ENCODE measurements at regions not wholly inside any gene's neighbourhood (a gene's known extent, or its start where the extent isn't known, plus 50 kb on each side); places are given as distances from the start of the nearest gene placed in this dataset.

DNA sequence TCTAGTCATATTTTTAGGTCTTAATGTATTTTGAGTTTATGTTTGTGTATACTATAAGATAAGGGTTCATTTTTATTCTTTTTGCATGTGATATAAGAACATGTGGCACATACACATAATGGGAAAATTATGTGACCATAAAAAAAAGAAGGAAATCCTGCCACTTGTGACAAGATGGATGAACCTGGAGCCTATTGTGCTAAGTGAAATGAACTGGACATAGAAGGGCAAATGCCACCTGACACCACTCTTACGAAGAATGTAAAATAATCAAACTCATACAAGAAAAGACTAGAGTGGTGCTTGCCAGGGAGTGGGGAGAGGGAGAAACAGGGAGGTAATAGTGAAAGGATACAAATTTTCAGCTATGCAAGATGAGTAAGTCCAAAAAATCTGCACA lies 126.1 kb downstream of the PLEKHG1 start:
- TF ChIP-seq EGR1 (IDR thresholded peaks at IDR 0.05), result no peak
- TF ChIP-seq YY1 (IDR thresholded peaks at IDR 0.05; ENCODE audit: low read depth), result 0 out of 2 replicates have a peak, but pooled peaks have one; percentile 49
- no peak for TF ChIP-seq REST (IDR thresholded peaks at IDR 0.05; ENCODE audit: low read depth)
- TF ChIP-seq EP300 (IDR thresholded peaks at IDR 0.05; ENCODE audit: borderline replicate concordance), result peak; percentile 85
- TF ChIP-seq TEAD4 (IDR thresholded peaks at IDR 0.05), result peak; percentile 55; the same call in 1 of the 2 replicates
- TF ChIP-seq TAF1 (IDR thresholded peaks at IDR 0.05; ENCODE audit: low read depth), result no peak
- TF ChIP-seq NFIC (IDR thresholded peaks at IDR 0.05), result peak; percentile 51
- TF ChIP-seq MAX (IDR thresholded peaks at IDR 0.05), result no peak
- TF ChIP-seq CREB1 (IDR thresholded peaks at IDR 0.05; ENCODE audit: low read depth), result no peak
- no peak for TF ChIP-seq ZBTB7A (IDR thresholded peaks at IDR 0.05; ENCODE audit: low read depth)
- no peak for TF ChIP-seq CEBPB (IDR thresholded peaks at IDR 0.05)
- TF ChIP-seq, protein P1, sequence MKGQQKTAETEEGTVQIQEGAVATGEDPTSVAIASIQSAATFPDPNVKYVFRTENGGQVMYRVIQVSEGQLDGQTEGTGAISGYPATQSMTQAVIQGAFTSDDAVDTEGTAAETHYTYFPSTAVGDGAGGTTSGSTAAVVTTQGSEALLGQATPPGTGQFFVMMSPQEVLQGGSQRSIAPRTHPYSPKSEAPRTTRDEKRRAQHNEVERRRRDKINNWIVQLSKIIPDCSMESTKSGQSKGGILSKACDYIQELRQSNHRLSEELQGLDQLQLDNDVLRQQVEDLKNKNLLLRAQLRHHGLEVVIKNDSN (IDR thresholded peaks at IDR 0.05), result 0 out of 2 replicates have a peak, but pooled peaks have one; percentile 12
- 0 out of 2 replicates have a peak, but pooled peaks have one; percentile 19 for TF ChIP-seq RAD21 (IDR thresholded peaks at IDR 0.05; ENCODE audit: low read depth)
